Adrenal gland (tissue), 5 donors: ENCODE measurements at regions not wholly inside any gene's neighbourhood (a gene's known extent, or its start where the extent isn't known, plus 50 kb on each side); places are given as distances from the start of the nearest gene placed in this dataset.

Experiments used
- CTCF ChIP-seq, 6 experiments: fragments of 450-650 bp in 4 of 6; fragments of 200-600 bp in 2 of 6; sonication (generic) in 1 of 6; IDR thresholded peaks; 1 replicate in 5 of 6; 2 replicates in 1 of 6; pipeline versions ENCODE4 v1.5.1 to v1.8.0; 2016 to 2021; ENCODE audit warnings: antibody characterized with exemption in 6 of 6, mild to moderate bottlenecking in 2 of 6, moderate library complexity in 1 of 6
- POLR2A ChIP-seq, 2 donors: fragments of 450-650 bp; IDR thresholded peaks; one replicate each; pipeline ENCODE4 v1.6.1; 2017; ENCODE audit warnings: antibody characterized with exemption in 2 of 2, mild to moderate bottlenecking in 2 of 2, moderate library complexity in 1 of 2
- donor health status: DM: no; HTN: no; CAD: no.

- TF ChIP-seq CTCF (IDR thresholded peaks at IDR 0.05) (no peak), POLR2A (IDR thresholded peaks at IDR 0.05) (no peak)
These were observed 189.0 kb upstream of the NFIA start for GRCh38 chr1:60893136-60893930.
